ENCODE measurements at regions not wholly inside any gene's neighbourhood (a gene's known extent, or its start where the extent isn't known, plus 50 kb on each side); places are given as distances from the start of the nearest gene placed in this dataset.

DNA sequence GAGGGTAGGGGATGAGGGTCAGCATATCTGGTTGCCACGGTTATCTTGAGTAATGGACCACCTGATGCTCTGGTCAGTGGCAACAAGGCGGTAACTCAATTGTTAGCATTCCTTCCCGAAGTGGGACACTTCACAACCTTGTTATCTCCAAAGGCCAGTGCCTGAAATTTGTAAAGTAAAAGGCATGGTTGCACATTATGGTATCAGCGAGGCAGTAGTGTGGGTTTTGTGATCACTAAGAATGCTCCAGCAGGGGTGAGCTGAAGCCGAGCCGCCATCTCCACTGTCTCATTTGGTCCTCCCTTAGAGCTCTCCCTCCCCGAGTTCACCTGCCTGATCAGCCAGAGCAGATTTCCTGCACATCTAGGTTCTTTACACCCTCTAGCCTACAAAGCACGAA is 50.5 kb upstream of the LGALSL start:
- DNase-seq (ENCODE audit: low spot score) = no peak

- peak; percentile 75 for DNase-seq (ENCODE audit: low spot score)
Measured at GRCh38 chr2:64404002-64404731, 49.8 kb upstream of the LGALSL start.
